ENCODE measurements at regions not wholly inside any gene's neighbourhood (a gene's known extent, or its start where the extent isn't known, plus 50 kb on each side); places are given as distances from the start of the nearest gene placed in this dataset.

DNA sequence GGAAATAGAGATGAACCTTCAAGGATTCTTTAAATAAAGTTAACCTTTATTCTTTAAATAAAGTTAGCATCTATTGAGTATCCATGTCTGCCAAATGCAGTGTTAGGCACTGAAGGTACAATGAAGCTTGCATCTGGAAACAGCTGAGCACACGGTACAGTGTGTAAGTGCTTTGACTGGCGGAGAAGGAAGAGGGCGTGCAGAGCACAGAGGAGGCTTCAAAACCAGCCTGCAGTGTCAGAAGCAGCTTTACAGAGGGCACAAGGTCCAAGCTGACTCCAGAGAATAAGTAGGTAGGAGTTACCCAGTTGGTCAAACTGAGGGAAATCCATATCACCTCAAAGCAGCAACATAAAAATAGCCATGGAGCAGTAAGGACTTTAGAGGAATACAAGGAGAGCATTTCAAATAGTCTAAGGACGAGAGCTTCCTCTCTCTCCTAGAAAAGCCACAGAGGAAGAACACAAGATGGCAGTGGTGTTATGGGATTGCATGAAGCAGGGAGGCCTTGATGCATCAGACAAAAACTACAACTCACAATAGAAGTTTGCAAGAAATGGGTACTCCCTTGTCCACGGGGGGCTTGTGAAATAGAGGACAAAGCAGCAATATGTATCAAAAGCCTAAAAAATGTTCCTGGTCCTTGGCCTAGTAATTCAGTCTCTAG lies 60.3 kb upstream of the PPP2R3A start:
- TF ChIP-seq POLR2A (conservative IDR thresholded peaks at IDR 0.05): no peak
- TF ChIP-seq, protein P1, sequence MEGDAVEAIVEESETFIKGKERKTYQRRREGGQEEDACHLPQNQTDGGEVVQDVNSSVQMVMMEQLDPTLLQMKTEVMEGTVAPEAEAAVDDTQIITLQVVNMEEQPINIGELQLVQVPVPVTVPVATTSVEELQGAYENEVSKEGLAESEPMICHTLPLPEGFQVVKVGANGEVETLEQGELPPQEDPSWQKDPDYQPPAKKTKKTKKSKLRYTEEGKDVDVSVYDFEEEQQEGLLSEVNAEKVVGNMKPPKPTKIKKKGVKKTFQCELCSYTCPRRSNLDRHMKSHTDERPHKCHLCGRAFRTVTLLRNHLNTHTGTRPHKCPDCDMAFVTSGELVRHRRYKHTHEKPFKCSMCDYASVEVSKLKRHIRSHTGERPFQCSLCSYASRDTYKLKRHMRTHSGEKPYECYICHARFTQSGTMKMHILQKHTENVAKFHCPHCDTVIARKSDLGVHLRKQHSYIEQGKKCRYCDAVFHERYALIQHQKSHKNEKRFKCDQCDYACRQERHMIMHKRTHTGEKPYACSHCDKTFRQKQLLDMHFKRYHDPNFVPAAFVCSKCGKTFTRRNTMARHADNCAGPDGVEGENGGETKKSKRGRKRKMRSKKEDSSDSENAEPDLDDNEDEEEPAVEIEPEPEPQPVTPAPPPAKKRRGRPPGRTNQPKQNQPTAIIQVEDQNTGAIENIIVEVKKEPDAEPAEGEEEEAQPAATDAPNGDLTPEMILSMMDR (IDR thresholded peaks at IDR 0.05 in 2 of 3, conservative IDR thresholded peaks at IDR 0.05 in 1 of 3; ENCODE audit: insufficient read depth in 2 of 3, low read depth in 1 of 3, low read length in 3 of 3): no peak; a peak in 1 of 6 replicates
- TF ChIP-seq KDM1A (IDR thresholded peaks at IDR 0.05): no peak
- TF ChIP-seq ZNF274 (IDR thresholded peaks at IDR 0.05; ENCODE audit: borderline replicate concordance, low read depth, low read length): no peak
- no peak for TF ChIP-seq EWSR1 (IDR thresholded peaks at IDR 0.05; ENCODE audit: borderline replicate concordance, low read depth, partially characterized antibody)
- no peak for TF ChIP-seq CBX2 (IDR thresholded peaks at IDR 0.05; ENCODE audit: insufficient read depth, low read length, poor library complexity, severe bottlenecking)
- TF ChIP-seq EZH2 (IDR thresholded peaks at IDR 0.05; ENCODE audit: borderline replicate concordance, low read depth, low read length): no peak
- TF ChIP-seq, protein P2, sequence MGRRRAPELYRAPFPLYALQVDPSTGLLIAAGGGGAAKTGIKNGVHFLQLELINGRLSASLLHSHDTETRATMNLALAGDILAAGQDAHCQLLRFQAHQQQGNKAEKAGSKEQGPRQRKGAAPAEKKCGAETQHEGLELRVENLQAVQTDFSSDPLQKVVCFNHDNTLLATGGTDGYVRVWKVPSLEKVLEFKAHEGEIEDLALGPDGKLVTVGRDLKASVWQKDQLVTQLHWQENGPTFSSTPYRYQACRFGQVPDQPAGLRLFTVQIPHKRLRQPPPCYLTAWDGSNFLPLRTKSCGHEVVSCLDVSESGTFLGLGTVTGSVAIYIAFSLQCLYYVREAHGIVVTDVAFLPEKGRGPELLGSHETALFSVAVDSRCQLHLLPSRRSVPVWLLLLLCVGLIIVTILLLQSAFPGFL (CRISPR knock-in tag; IDR thresholded peaks at IDR 0.05): no peak
- TF ChIP-seq, protein P3, sequence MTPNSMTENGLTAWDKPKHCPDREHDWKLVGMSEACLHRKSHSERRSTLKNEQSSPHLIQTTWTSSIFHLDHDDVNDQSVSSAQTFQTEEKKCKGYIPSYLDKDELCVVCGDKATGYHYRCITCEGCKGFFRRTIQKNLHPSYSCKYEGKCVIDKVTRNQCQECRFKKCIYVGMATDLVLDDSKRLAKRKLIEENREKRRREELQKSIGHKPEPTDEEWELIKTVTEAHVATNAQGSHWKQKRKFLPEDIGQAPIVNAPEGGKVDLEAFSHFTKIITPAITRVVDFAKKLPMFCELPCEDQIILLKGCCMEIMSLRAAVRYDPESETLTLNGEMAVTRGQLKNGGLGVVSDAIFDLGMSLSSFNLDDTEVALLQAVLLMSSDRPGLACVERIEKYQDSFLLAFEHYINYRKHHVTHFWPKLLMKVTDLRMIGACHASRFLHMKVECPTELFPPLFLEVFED (CRISPR knock-in tag; conservative IDR thresholded peaks at IDR 0.05): no peak
- no peak for TF ChIP-seq MTA3 (IDR thresholded peaks at IDR 0.05; ENCODE audit: borderline replicate concordance)
- no peak for TF ChIP-seq HIVEP1 (CRISPR knock-in tag; IDR thresholded peaks at IDR 0.05)

All from K562 (cell line).